ENCODE measurements at regions not wholly inside any gene's neighbourhood (a gene's known extent, or its start where the extent isn't known, plus 50 kb on each side); places are given as distances from the start of the nearest gene placed in this dataset.
"Not testable (repeated sequence)": the region's sequence is repeated elsewhere in the genome, so short reads cannot be mapped to it uniquely, and the experiment has no call there.

- not testable (repeated sequence) for DNase-seq (ENCODE audit: low spot score)
Measured at GRCh38 chr12:9411616-9412268, 196.0 kb downstream of the KLRB1 start.

DNA sequence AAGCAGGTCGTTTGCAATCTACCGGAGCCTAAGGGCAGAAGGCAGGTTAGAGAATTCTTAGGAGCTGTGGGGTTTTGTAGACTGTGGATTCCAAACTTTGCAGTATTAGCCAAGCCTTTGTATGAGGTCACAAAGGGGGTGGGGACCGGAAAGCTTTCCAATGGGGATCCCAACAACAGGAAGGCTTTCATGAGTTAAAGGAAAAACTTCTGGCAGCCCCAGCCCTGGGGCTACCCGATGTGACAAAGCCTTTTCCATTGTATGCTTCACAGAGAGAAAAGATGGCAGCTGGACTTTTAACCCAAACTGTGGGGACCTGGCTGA is 199.2 kb upstream of the PZP start:
- DNase-seq (ENCODE audit: low spot score), result not testable (repeated sequence)

DNA sequence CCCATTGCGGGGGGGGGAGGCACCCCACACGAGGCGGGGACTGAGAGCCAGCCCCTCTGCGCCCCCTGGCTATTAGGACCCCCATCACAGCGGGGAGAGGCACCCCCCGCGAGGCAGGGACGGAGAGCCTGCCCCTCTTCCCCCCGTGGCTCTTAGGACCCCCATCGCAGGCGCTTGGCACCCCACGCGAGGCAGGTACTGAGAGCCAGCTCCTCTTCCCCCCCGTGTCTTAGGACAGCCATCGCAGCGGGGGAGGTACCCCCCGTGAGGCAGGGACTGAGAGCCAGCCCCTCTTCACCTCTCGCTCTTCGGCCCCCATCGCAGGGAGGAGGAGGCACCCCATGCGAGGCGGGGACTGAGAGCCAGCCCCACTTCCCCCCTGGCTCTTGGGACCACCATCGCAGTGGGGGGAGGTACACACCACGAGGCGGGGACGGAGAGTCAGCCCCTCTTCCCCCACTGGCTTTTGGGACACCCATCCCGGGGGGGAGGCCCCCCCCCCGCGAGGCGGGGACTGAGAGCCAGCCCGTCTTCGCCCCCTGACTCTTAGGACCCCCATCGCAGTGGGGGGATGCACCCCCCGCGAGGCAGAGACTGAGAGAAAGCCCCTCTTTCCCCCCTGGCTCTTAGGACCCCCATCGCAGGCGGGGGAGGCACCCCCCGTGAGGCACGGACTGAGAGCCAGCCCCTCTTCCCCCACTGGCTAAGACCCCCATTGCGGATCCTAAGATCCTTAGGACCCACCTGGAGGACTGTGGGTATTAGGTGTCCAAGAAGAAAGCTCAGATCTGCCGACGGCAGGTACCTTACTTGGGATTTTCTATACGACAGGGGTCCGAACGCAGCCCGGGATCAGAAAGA is 198.6 kb upstream of the PZP start:
- DNase-seq (ENCODE audit: low spot score), result no peak

DNA sequence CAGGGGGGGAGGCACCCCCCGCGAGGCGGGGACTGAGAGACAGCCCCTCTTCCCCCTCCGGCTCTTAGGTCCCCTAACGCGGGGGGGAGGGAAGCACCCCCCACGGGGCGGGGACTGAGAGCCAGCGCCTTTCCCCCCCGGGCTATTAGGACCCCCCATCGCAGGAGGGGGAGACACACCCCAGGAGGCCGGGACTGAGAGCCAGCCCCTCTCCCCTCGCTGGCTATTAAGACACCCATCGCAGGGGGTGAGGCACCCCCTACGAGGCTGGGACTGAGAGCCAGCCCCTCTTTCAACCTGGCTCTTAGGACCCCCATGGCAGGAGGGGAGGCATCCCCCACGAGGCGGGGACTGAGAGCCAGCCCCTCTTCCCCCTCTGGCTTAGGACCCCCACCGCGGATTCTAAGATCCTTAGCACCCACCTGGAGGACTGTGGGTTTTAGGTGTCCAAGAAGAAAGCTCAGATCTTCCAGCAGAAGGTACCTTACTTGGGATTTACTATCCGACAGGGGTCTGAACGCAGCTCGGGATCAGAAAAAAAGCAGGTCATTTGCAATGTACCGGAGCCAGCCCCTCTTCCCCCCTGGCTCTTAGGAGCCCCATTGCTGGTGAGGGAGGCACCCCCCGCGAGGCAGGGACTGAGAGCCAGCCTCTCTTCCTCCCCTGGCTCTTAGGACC is 197.8 kb upstream of the PZP start:
- DNase-seq (ENCODE audit: low spot score), result no peak

GRCh38 chr12:9404469-9405260 is 196.5 kb upstream of the PZP start:
- no peak for DNase-seq (ENCODE audit: low spot score)

DNA sequence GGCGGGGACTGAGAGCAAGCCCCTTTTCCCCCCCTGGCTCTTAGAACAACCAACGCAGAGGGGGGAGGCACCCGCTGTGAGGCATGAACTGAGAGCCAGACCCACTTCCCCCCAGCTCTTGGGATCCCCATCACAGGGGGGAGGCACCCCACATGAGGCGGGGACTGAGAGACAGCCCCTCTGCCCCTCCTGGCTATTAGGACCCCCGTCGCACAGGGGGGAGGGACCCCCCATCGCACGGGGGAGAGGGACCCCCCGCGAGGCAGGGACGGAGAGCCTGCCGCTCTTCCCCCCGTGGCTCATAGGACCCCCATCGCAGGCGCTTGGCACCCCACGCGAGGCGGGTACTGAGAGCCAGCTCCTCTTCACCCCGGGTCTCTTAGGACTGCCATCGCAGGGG is 195.8 kb upstream of the PZP start:
- DNase-seq (ENCODE audit: low spot score), result no peak

GRCh38 chr12:9402432-9403040 is 194.3 kb upstream of the PZP start:
- not testable (repeated sequence) for DNase-seq (ENCODE audit: low spot score)

GRCh38 chr12:9396367-9396766 is 188.2 kb upstream of the PZP start:
- not testable (repeated sequence) for DNase-seq (ENCODE audit: low spot score)

GRCh38 chr12:9395220-9395619 is 187.0 kb upstream of the PZP start:
- not testable (repeated sequence) for DNase-seq (ENCODE audit: low spot score)

GRCh38 chr12:9392842-9393241 is 184.6 kb upstream of the PZP start:
- no peak for DNase-seq (ENCODE audit: low spot score)

DNA sequence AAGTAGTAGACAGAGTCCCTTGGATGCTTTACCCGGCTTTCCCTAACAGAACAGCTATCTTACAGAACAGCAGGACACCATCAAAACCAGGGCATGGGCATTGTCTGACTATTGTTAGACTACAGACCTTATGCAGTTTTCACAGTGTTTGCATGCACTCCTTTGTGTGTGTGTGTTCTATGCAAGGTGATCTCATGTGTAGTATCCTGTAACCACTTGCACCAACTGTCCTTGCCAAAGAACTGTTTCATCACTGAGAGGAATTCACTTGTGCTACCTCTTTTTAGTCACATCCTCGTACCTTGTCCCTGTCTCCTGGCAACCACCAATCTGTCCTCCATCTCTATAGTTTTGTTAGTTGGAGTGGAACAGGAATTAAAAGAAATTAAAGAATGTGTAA is 183.6 kb upstream of the PZP start:
- no peak for DNase-seq (ENCODE audit: low spot score)

GRCh38 chr12:9390761-9391160 is 182.6 kb upstream of the PZP start:
- DNase-seq (ENCODE audit: low spot score), result no peak

DNA sequence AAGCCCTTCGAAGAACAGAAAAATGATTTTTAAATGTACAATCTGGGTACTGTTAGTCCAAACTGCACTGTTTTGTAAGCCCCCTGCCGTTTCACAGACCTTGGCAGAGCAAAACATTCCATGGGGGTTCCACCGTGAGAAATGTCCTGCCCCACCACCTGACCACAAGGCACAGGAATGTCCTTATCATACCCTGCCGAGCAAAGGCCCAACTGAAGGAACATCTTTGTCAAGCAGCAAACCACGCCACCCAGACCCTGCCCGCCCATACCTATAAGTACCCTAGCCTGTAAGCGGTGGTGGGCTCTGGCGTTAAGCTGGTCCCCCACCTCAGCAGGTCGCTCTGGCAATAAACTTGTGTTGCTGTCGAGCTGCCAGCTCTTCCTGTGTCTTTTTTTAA is 181.6 kb upstream of the PZP start:
- no peak for DNase-seq (ENCODE audit: low spot score)

- DNase-seq (ENCODE audit: low spot score), result no peak
Measured at GRCh38 chr12:9388379-9388778, 180.2 kb upstream of the PZP start.

GRCh38 chr12:9387450-9387849 is 179.3 kb upstream of the PZP start:
- no peak for DNase-seq (ENCODE audit: low spot score)

- no peak for DNase-seq (ENCODE audit: low spot score)
Measured at GRCh38 chr12:9383585-9383984, 175.4 kb upstream of the PZP start.

GRCh38 chr12:9381619-9382018 is 173.4 kb upstream of the PZP start:
- no peak for DNase-seq (ENCODE audit: low spot score)

DNA sequence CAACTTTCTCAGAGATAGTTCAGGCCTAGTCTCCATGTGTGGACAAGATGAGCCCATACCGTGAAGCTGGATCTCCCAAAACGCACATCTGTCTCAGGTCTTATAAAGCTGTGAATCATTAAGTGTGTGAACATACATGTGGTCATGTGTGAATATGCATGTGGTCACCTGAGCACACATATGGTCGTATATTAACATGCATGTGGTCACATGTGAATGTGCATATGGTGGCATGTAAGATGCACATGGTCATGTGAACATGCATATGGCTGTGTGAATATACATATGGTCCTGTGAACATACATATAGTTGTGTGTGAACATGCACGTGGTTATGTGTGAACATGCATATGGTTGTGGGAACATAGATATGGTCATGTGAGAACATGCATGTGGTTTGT is 172.5 kb upstream of the PZP start:
- DNase-seq (ENCODE audit: low spot score), result no peak

GRCh38 chr12:9379023-9379742 is 171.0 kb upstream of the PZP start:
- DNase-seq (ENCODE audit: low spot score), result no peak

DNA sequence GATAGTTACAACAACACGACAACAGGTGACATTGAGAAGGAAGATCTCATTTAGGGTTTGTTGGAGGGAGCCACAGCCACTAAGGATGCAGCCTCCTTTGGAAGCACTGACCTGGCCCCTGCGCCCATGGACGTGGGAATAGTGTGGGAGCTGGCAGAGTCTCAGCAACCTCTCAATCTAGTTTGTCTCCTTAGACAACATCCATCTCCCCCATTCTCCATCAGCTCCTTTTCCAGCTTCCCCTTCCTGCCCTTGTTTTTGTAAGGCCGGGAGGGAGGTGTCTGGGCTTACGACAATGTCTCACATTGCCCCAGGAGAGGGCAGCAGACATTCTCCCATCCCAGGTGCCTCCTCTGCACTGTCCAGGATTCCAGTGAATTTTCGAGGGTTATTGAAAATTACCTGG is 170.2 kb upstream of the PZP start:
- no peak for DNase-seq (ENCODE audit: low spot score)

DNA sequence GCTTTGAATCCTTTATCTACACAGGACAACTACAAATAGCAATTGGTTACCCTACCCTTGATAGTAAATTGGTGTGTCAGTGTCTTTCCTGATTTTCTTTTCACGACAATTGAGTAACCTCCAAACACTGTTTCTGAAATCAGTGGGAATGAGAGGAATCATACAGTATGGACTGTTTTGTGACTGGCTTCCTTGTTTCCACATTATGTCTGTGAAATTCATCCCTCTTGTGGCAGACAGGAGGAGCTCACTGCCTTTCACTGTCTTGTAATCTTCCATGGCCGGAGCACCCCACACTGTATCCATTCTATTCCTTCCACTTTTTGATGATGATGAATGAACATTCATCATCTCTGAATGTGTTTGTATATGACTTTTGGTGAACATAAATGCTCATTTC is 164.0 kb upstream of the PZP start:
- no peak for DNase-seq (ENCODE audit: low spot score)

Measured in CD4-positive, alpha-beta T cell treated with Interleukin-2 at 100 ng/mL for 4 hours (primary cell).